ENCODE measurements at regions not wholly inside any gene's neighbourhood (a gene's known extent, or its start where the extent isn't known, plus 50 kb on each side); places are given as distances from the start of the nearest gene placed in this dataset.

DNA sequence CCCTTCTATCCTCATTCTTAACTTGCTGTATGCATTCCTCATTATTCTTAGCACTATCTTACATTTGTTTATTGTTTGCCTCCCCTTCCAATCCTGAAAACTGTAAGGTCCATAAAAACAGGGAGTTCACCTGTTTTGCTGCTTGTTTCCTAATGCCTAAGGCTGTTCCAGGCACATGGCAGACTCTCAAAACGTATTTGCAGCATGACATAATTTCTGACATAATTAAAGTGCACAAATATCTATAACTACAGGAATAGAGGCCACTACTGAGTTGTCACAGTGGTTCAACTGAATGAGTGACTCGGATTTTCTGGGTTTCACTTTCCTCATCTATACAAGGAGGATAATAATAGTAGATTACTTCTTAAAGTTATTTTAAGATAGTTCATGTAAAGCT is 83.0 kb downstream of the HFE start:
- H3K4me1 ChIP-seq (ENCODE audit: insufficient read depth, low read length), result peaks cover 25% of the 10 kb centered on the region
- TF ChIP-seq CTCF (IDR thresholded peaks at IDR 0.05), result no peak
- H3K36me3 ChIP-seq (ENCODE audit: insufficient read depth, low read length), result no peaks in the 10 kb centered on the region
- H3K27me3 ChIP-seq (ENCODE audit: control insufficient read depth in 1 of 2, insufficient read depth in 2 of 2, low read length in 2 of 2), result no peaks in the 10 kb centered on the region
- DNase-seq (peak in 2 of 14 experiments; percentile 30 to 69), ATAC-seq (ENCODE audit: poor library complexity) (no peak)
- Mint-ChIP-seq H3K4me1 (ENCODE audit: low read depth) (peaks cover 64% of the 10 kb centered on the region), H3K36me3 (ENCODE audit: low read depth) (peaks cover 20% of the 10 kb centered on the region), H3K27ac (peak overlapping the region; percentile 93), H3K4me3 (peak overlapping the region; percentile 91), H3K27me3 (no peaks in the 10 kb centered on the region), H3K9me3 (no peaks in the 10 kb centered on the region)
- intact Hi-C loops (cut with DNase I, micrococcal nuclease), result loop anchor here (2.0 to 10.0 kb wide), 4 partner anchors 19 to 425 kb away; partner anchors contain the start of gene ABT1 (in 1 of the 2)
- POLR2A ChIA-PET, result interaction anchor here (0.6 to 12.5 kb wide), 14 partner anchors 11 to 368 kb away, joined by 3 to 821 read pairs (median 89); partner anchors contain the start of gene HMGN4
- no peak overlapping the region for H3K4me3 ChIP-seq (ENCODE audit: low read length)
- peak overlapping the region in 1 of 2 donors; percentile 94 for H3K27ac ChIP-seq (ENCODE audit: low read depth in 1 of 2, low read length in 2 of 2)
- CTCF ChIA-PET, result interaction anchor here (0.8 to 1.2 kb wide), 4 partner anchors 10 to 101 kb away, joined by 3 to 6 read pairs (median 4); a partner anchor contains a TSS
- H3K9me3 ChIP-seq (ENCODE audit: control insufficient read depth in 1 of 2, insufficient read depth in 1 of 2, low read length in 2 of 2), result no peaks in the 10 kb centered on the region

DNA sequence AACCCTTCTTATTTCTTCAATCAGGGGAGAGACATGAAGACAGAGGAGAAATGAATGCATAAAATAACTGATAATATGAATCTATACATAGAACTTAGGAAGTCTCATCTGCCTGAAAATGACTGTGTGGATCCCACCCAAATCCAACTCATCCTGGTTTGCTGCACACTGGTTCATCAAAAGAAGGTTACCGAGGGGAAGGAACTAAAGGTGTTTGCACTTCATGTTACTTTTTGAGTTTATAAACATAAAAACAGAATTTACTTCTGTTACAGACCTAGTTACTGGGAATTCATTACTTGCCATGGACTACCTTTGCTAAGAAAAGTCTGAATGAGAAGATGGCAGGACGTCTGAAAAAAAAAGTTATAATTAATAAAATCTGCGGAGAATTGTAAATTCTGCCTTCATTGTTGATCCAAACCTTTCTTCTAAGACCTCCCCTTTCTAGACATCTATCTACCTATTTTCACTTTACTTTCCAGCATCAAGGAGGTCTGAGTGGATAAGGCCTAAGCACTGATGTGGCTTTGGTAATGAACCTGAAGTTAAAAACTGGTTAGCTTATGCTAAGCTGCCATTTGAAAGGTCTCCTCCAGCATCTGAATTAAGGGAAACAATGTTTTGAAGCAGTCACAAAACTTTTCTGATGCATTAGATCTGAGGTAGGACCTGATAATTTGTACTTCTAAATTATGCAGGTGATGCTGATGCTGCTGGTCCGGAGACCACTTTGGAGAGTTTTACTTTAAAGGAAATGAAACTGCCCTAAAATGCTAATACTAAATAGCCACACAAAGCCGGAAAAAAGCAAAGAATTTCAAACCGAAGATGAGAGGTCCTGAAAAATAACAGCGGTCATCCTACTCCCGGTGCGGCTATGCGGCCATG is 84.0 kb downstream of the HFE start:
- H3K27me3 ChIP-seq (ENCODE audit: control insufficient read depth in 1 of 2, insufficient read depth in 2 of 2, low read length in 2 of 2), result no peaks in the 10 kb centered on the region
- Mint-ChIP-seq H3K27ac (peak overlapping the region; percentile 93), H3K36me3 (ENCODE audit: low read depth) (peaks cover 19% of the 10 kb centered on the region), H3K9me3 (no peaks in the 10 kb centered on the region), H3K4me3 (peak overlapping the region; percentile 91), H3K4me1 (ENCODE audit: low read depth) (peaks cover 66% of the 10 kb centered on the region), H3K27me3 (no peaks in the 10 kb centered on the region)
- DNase-seq (peak in 3 of 14 experiments; percentile 40 to 45 (median 43)), ATAC-seq (ENCODE audit: poor library complexity) (peak; percentile 2)
- TF ChIP-seq CTCF (IDR thresholded peaks at IDR 0.05), result no peak
- CTCF ChIA-PET, result interaction anchor here (0.8 to 1.2 kb wide), 4 partner anchors 11 to 99 kb away, joined by 3 to 6 read pairs (median 4); a partner anchor contains a TSS
- no peaks in the 10 kb centered on the region for H3K9me3 ChIP-seq (ENCODE audit: control insufficient read depth in 1 of 2, insufficient read depth in 1 of 2, low read length in 2 of 2)
- intact Hi-C loops (cut with DNase I, micrococcal nuclease), result loop anchor here (1.0 to 10.0 kb wide), 7 partner anchors 12 to 424 kb away; partner anchors contain the start of gene ABT1 (in 1 of the 2)
- H3K4me1 ChIP-seq (ENCODE audit: insufficient read depth, low read length), result peaks cover 14% of the 10 kb centered on the region
- peak overlapping the region; percentile 72 for H3K4me3 ChIP-seq (ENCODE audit: low read length)
- POLR2A ChIA-PET, result interaction anchor here (0.8 to 12.5 kb wide), 19 partner anchors 12 to 786 kb away, joined by 3 to 821 read pairs (median 26); partner anchors contain the start of gene HMGN4
- no peaks in the 10 kb centered on the region for H3K36me3 ChIP-seq (ENCODE audit: insufficient read depth, low read length)
- H3K27ac ChIP-seq (ENCODE audit: low read depth in 1 of 2, low read length in 2 of 2), result peak overlapping the region; percentile 94

GRCh38 chr6:26172608-26172968 is 85.4 kb downstream of the HFE start:
- Mint-ChIP-seq H3K36me3 (ENCODE audit: low read depth) (peaks cover 19% of the 10 kb centered on the region), H3K9me3 (no peaks in the 10 kb centered on the region), H3K4me3 (peak overlapping the region; percentile 91), H3K27me3 (no peaks in the 10 kb centered on the region), H3K27ac (peak overlapping the region; percentile 93), H3K4me1 (ENCODE audit: low read depth) (peaks cover 60% of the 10 kb centered on the region)
- ChIA-PET CTCF (interaction anchor here (0.9 to 3.1 kb wide), 7 partner anchors 14 to 100 kb away, joined by 3 to 16 read pairs (median 4); a partner anchor contains a TSS), POLR2A (interaction anchor here (0.6 to 12.5 kb wide), 51 partner anchors 11 to 1720 kb away, joined by 3 to 821 read pairs (median 9); partner anchors contain the start of gene HMGN4)
- no peaks in the 10 kb centered on the region for H3K9me3 ChIP-seq (ENCODE audit: control insufficient read depth in 1 of 2, insufficient read depth in 1 of 2, low read length in 2 of 2)
- DNase-seq (peak in 10 of 14 experiments; percentile 12 to 77 (median 34)), ATAC-seq (ENCODE audit: poor library complexity) (peak; percentile 55)
- TF ChIP-seq CTCF (IDR thresholded peaks at IDR 0.05), result no peak
- H3K4me1 ChIP-seq (ENCODE audit: insufficient read depth, low read length), result peaks cover 13% of the 10 kb centered on the region
- intact Hi-C loops (cut with DNase I, micrococcal nuclease), result loop anchor here (1.0 to 10.0 kb wide), 6 partner anchors 14 to 422 kb away; partner anchors contain the start of gene ABT1 (in 1 of the 2)
- H3K27ac ChIP-seq (ENCODE audit: low read depth in 1 of 2, low read length in 2 of 2), result peak overlapping the region; percentile 94
- H3K36me3 ChIP-seq (ENCODE audit: insufficient read depth, low read length), result no peaks in the 10 kb centered on the region
- peak overlapping the region; percentile 72 for H3K4me3 ChIP-seq (ENCODE audit: low read length)
- no peaks in the 10 kb centered on the region for H3K27me3 ChIP-seq (ENCODE audit: control insufficient read depth in 1 of 2, insufficient read depth in 2 of 2, low read length in 2 of 2)

Data from CD4-positive, alpha-beta T cell (primary cell).